Lower leg skin (tissue), 3 donors: ENCODE measurements at regions not wholly inside any gene's neighbourhood (a gene's known extent, or its start where the extent isn't known, plus 50 kb on each side); places are given as distances from the start of the nearest gene placed in this dataset.

ENCODE experiments used
- POLR2A ChIP-seq, 2 donors: fragments of 450-650 bp; IDR thresholded peaks; one replicate each; pipeline ENCODE4 v1.6.1; 2016 to 2017; ENCODE audit warnings: antibody characterized with exemption in 2 of 2, mild to moderate bottlenecking in 1 of 2, moderate library complexity in 1 of 2
- TF ChIP-seq, protein P1 (sequence below), 3 donors: fragments of 450-650 bp; IDR thresholded peaks; one replicate each; pipeline ENCODE4 v1.5.1; 2016; ENCODE audit warnings: antibody characterized with exemption in 3 of 3, mild to moderate bottlenecking in 3 of 3, moderate library complexity in 2 of 3

DNA sequence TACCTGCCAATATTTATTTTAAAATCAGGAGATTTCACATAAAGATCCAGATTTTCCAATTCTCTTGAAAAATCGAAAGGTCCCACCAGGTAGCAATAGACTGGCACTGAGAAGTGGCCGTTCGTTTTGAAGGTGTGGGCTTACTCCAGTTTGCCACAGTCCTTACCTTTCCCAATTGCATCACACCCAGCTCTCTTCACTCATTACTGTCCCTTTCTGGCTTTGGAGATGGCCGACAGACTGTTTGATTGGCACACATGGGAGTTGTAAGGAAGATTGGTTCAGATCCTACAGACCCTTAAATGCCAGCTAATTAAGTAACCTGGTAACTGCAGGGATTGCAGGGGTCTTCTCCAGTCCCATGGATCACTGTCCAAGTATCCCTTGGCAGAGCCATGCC, 68.7 kb upstream of the LARP1 start:
- TF ChIP-seq, protein P1, sequence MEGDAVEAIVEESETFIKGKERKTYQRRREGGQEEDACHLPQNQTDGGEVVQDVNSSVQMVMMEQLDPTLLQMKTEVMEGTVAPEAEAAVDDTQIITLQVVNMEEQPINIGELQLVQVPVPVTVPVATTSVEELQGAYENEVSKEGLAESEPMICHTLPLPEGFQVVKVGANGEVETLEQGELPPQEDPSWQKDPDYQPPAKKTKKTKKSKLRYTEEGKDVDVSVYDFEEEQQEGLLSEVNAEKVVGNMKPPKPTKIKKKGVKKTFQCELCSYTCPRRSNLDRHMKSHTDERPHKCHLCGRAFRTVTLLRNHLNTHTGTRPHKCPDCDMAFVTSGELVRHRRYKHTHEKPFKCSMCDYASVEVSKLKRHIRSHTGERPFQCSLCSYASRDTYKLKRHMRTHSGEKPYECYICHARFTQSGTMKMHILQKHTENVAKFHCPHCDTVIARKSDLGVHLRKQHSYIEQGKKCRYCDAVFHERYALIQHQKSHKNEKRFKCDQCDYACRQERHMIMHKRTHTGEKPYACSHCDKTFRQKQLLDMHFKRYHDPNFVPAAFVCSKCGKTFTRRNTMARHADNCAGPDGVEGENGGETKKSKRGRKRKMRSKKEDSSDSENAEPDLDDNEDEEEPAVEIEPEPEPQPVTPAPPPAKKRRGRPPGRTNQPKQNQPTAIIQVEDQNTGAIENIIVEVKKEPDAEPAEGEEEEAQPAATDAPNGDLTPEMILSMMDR (IDR thresholded peaks at IDR 0.05), result no peak
- no peak for TF ChIP-seq POLR2A (IDR thresholded peaks at IDR 0.05)
